ENCODE measurements at regions not wholly inside any gene's neighbourhood (a gene's known extent, or its start where the extent isn't known, plus 50 kb on each side); places are given as distances from the start of the nearest gene placed in this dataset.

DNA sequence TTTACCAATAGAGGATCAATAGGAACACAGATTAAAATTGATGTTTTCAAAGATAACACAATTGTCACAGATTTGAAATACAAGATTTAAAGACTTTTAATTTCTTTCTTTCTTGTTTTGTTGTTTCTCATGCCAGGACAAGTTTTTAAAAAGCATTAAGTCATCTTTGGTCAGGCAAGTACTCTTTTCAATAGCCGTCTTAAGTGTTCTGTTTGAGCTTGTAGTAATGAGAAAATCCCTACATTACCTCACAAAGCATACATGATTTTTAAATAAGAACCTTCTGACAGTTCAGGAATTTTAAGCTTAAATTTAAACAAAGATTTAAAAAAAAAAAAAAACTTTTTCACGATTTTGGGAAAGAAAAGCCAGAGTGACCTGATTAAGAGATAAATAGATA, 216.3 kb upstream of the PRR20A start:
- intact Hi-C loops (cut with DNase I), result no loop called here
- TF ChIP-seq CTCF (IDR thresholded peaks at IDR 0.05), result no peak
- Histone ChIP-seq H3K4me3 (no peak overlapping the region), H3K27ac (no peak overlapping the region), H3K4me1 (no peaks in the 10 kb centered on the region), H3K27me3 (no peaks in the 10 kb centered on the region), H3K9me3 (no peaks in the 10 kb centered on the region), H3K36me3 (no peaks in the 10 kb centered on the region)
- no peak for ATAC-seq
- no peak for DNase-seq

GRCh38 chr13:56932104-56932503, 208.6 kb upstream of the PRR20A start:
- Histone ChIP-seq H3K27ac (no peak overlapping the region), H3K4me1 (no peaks in the 10 kb centered on the region), H3K36me3 (no peaks in the 10 kb centered on the region), H3K27me3 (no peaks in the 10 kb centered on the region), H3K9me3 (no peaks in the 10 kb centered on the region), H3K4me3 (no peak overlapping the region)
- DNase-seq (no peak), ATAC-seq (no peak)
- TF ChIP-seq CTCF (IDR thresholded peaks at IDR 0.05), result no peak
- intact Hi-C loops (cut with DNase I), result no loop called here

GRCh38 chr13:56953965-56954364, 186.8 kb upstream of the PRR20A start:
- intact Hi-C loops (cut with DNase I), result no loop called here
- no peak for ATAC-seq

GRCh38 chr13:56975647-56976046, 165.1 kb upstream of the PRR20A start:
- TF ChIP-seq CTCF (IDR thresholded peaks at IDR 0.05), result no peak
- no peak for ATAC-seq
- no peaks in the 10 kb centered on the region for H3K36me3 ChIP-seq

More at GRCh38 chr13:56953965-56954364, 186.8 kb upstream of the PRR20A start:
- Histone ChIP-seq H3K4me1 (no peaks in the 10 kb centered on the region), H3K27me3 (no peaks in the 10 kb centered on the region), H3K4me3 (no peak overlapping the region), H3K9me3 (no peaks in the 10 kb centered on the region), H3K36me3 (no peaks in the 10 kb centered on the region), H3K27ac (no peak overlapping the region)
- no peak for DNase-seq
- TF ChIP-seq CTCF (IDR thresholded peaks at IDR 0.05), result no peak

GRCh38 chr13:56980856-56981255, 159.9 kb upstream of the PRR20A start:
- Histone ChIP-seq H3K36me3 (no peaks in the 10 kb centered on the region), H3K27me3 (no peaks in the 10 kb centered on the region), H3K4me1 (no peaks in the 10 kb centered on the region), H3K4me3 (no peak overlapping the region), H3K9me3 (no peaks in the 10 kb centered on the region), H3K27ac (no peak overlapping the region)
- no peak for TF ChIP-seq CTCF (IDR thresholded peaks at IDR 0.05)
- DNase-seq (no peak), ATAC-seq (no peak)
- intact Hi-C loops (cut with DNase I), result no loop called here

More at GRCh38 chr13:56975647-56976046, 165.1 kb upstream of the PRR20A start:
- H3K4me3 ChIP-seq, result no peak overlapping the region
- intact Hi-C loops (cut with DNase I), result no loop called here
- H3K9me3 ChIP-seq, result no peaks in the 10 kb centered on the region
- H3K27me3 ChIP-seq, result no peaks in the 10 kb centered on the region
- no peak overlapping the region for H3K27ac ChIP-seq
- no peak for DNase-seq
- no peaks in the 10 kb centered on the region for H3K4me1 ChIP-seq

- Histone ChIP-seq H3K27me3 (no peaks in the 10 kb centered on the region), H3K4me1 (no peaks in the 10 kb centered on the region), H3K27ac (no peak overlapping the region), H3K9me3 (no peaks in the 10 kb centered on the region), H3K36me3 (no peaks in the 10 kb centered on the region), H3K4me3 (no peak overlapping the region)
- intact Hi-C loops (cut with DNase I), result no loop called here
- ATAC-seq, result no peak
- TF ChIP-seq CTCF (IDR thresholded peaks at IDR 0.05), result no peak
- no peak for DNase-seq
Measured at GRCh38 chr13:56986121-56986520, 154.6 kb upstream of the PRR20A start.

All from upper lobe of right lung (tissue), 1 donor.